ENCODE measurements at regions not wholly inside any gene's neighbourhood (a gene's known extent, or its start where the extent isn't known, plus 50 kb on each side); places are given as distances from the start of the nearest gene placed in this dataset.

- TF ChIP-seq POLR2A (IDR thresholded peaks at IDR 0.05) (no peak), CTCF (IDR thresholded peaks at IDR 0.05) (no peak), POLR2AphosphoS5 (IDR thresholded peaks at IDR 0.05) (no peak), EP300 (IDR thresholded peaks at IDR 0.05) (no peak)
Observed at GRCh38 chr3:8085498-8085897, 416.1 kb upstream of the LMCD1 start.

Data from upper lobe of left lung (tissue), 4 donors.